ENCODE measurements at regions not wholly inside any gene's neighbourhood (a gene's known extent, or its start where the extent isn't known, plus 50 kb on each side); places are given as distances from the start of the nearest gene placed in this dataset.

GRCh38 chr6:80728101-80728750 is 621.8 kb downstream of the BCKDHB start:
- DNase-seq = no peak
- intact Hi-C loops (cut with DNase I) = no loop called here
- no peak for TF ChIP-seq CTCF (IDR thresholded peaks at IDR 0.05)

GRCh38 chr6:80725156-80725930 is 618.9 kb downstream of the BCKDHB start:
- no peak overlapping the region for H3K9ac ChIP-seq (ENCODE audit: low read depth in 2 of 2, low read length in 2 of 2)
- no peak for TF ChIP-seq CTCF (IDR thresholded peaks at IDR 0.05)
- intact Hi-C loops (cut with DNase I) = no loop called here
- no peaks in the 10 kb centered on the region for H3K4me1 ChIP-seq
- no peaks in the 10 kb centered on the region for H3K36me3 ChIP-seq
- DNase-seq = no peak
- H3K27me3 ChIP-seq = no peaks in the 10 kb centered on the region
- H3K4me3 ChIP-seq = no peak overlapping the region
- H3K27ac ChIP-seq = no peak overlapping the region
- no peaks in the 10 kb centered on the region for H3K9me3 ChIP-seq

More at GRCh38 chr6:80728101-80728750, 621.8 kb downstream of the BCKDHB start:
- Histone ChIP-seq H3K9ac (ENCODE audit: low read depth in 2 of 2, low read length in 2 of 2) (no peak overlapping the region), H3K27ac (no peak overlapping the region), H3K9me3 (no peaks in the 10 kb centered on the region), H3K27me3 (no peaks in the 10 kb centered on the region), H3K4me1 (no peaks in the 10 kb centered on the region), H3K4me3 (no peak overlapping the region), H3K36me3 (no peaks in the 10 kb centered on the region)

GRCh38 chr6:80720824-80721223 is 614.4 kb downstream of the BCKDHB start:
- H3K36me3 ChIP-seq = no peaks in the 10 kb centered on the region
- no peaks in the 10 kb centered on the region for H3K9me3 ChIP-seq
- no peak for TF ChIP-seq CTCF (IDR thresholded peaks at IDR 0.05)
- no peak for DNase-seq
- intact Hi-C loops (cut with DNase I) = no loop called here
- no peak overlapping the region for H3K4me3 ChIP-seq
- H3K9ac ChIP-seq (ENCODE audit: low read depth in 2 of 2, low read length in 2 of 2) = no peak overlapping the region
- no peaks in the 10 kb centered on the region for H3K27me3 ChIP-seq
- no peak overlapping the region for H3K27ac ChIP-seq
- H3K4me1 ChIP-seq = no peaks in the 10 kb centered on the region

GRCh38 chr6:80714513-80714912 is 608.0 kb downstream of the BCKDHB start:
- Histone ChIP-seq H3K4me1 (no peaks in the 10 kb centered on the region), H3K27me3 (no peaks in the 10 kb centered on the region), H3K9ac (ENCODE audit: low read depth in 2 of 2, low read length in 2 of 2) (no peak overlapping the region), H3K9me3 (no peaks in the 10 kb centered on the region), H3K27ac (no peak overlapping the region), H3K36me3 (no peaks in the 10 kb centered on the region), H3K4me3 (no peak overlapping the region)
- no peak for DNase-seq
- intact Hi-C loops (cut with DNase I) = no loop called here
- TF ChIP-seq CTCF (IDR thresholded peaks at IDR 0.05) = no peak

GRCh38 chr6:80698459-80698858 is 592.0 kb downstream of the BCKDHB start:
- no peak overlapping the region for H3K4me3 ChIP-seq
- no peaks in the 10 kb centered on the region for H3K36me3 ChIP-seq
- no peaks in the 10 kb centered on the region for H3K4me1 ChIP-seq
- no peaks in the 10 kb centered on the region for H3K27me3 ChIP-seq
- H3K27ac ChIP-seq = no peak overlapping the region
- no peak for TF ChIP-seq CTCF (IDR thresholded peaks at IDR 0.05)
- no peaks in the 10 kb centered on the region for H3K9me3 ChIP-seq
- H3K9ac ChIP-seq (ENCODE audit: low read depth in 2 of 2, low read length in 2 of 2) = no peak overlapping the region
- no peak for DNase-seq
- intact Hi-C loops (cut with DNase I) = no loop called here
